ENCODE measurements at regions not wholly inside any gene's neighbourhood (a gene's known extent, or its start where the extent isn't known, plus 50 kb on each side); places are given as distances from the start of the nearest gene placed in this dataset.

DNA sequence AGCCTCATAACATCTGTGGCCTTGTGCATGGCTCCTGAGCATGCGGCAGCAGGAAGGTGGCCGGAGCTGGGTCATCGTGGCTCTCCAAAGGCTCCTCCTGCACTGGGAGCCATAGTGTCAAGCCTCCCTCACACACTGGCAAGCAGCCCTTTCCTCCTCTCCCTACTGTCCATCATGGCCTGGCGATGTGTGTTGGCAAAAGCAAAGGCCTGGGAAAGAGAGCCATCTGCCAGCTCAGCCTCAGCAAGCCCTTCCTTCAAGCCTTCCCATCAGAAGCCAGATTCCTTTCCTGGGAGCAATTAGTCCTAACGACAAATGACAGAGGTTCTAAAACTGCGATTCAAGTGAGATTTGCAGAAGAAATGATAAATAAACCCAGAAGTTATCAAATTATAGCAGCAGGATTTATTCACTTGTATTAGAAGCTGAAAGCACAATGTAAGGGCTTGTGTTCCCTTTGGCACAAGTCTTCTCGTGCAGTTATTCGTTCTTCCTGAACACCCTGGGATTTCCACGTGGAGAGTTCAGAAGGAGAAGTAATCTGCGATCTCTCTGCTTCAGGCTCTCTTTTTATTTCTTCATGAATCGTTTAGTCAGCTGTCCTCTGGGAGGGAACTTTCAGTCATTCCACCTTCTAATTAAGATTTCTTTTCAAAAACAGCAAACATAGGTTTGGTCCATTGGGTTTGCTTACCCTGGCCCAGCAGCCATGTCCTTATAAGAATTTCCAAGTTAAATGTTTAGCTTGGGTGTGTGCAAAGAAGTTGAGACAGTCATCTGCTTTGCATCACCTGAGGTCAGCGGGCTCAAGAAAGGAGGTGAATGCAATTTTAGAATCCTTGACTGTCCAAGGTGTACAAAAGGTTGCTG, 110.3 kb upstream of the TMC3 start:
- H3K27ac ChIP-seq = no peak overlapping the region
- DNase-seq = no peak
- no peaks in the 10 kb centered on the region for H3K27me3 ChIP-seq
- no peaks in the 10 kb centered on the region for H3K36me3 ChIP-seq
- no peaks in the 10 kb centered on the region for H3K4me1 ChIP-seq (ENCODE audit: insufficient read depth)
- TF ChIP-seq, protein P1, sequence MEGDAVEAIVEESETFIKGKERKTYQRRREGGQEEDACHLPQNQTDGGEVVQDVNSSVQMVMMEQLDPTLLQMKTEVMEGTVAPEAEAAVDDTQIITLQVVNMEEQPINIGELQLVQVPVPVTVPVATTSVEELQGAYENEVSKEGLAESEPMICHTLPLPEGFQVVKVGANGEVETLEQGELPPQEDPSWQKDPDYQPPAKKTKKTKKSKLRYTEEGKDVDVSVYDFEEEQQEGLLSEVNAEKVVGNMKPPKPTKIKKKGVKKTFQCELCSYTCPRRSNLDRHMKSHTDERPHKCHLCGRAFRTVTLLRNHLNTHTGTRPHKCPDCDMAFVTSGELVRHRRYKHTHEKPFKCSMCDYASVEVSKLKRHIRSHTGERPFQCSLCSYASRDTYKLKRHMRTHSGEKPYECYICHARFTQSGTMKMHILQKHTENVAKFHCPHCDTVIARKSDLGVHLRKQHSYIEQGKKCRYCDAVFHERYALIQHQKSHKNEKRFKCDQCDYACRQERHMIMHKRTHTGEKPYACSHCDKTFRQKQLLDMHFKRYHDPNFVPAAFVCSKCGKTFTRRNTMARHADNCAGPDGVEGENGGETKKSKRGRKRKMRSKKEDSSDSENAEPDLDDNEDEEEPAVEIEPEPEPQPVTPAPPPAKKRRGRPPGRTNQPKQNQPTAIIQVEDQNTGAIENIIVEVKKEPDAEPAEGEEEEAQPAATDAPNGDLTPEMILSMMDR (IDR thresholded peaks at IDR 0.05) = no peak
- TF ChIP-seq EP300 (IDR thresholded peaks at IDR 0.05) (no peak), POLR2A (IDR thresholded peaks at IDR 0.05) (no peak)
- WGBS, 3 donors = 57 to 70% (median 67%) methylated on average over 12 of the region's 12 CpGs
- no peaks in the 10 kb centered on the region for H3K9me3 ChIP-seq
- H3K4me3 ChIP-seq = no peak overlapping the region
- intact Hi-C loops (cut with DNase I) = no loop called here

DNA sequence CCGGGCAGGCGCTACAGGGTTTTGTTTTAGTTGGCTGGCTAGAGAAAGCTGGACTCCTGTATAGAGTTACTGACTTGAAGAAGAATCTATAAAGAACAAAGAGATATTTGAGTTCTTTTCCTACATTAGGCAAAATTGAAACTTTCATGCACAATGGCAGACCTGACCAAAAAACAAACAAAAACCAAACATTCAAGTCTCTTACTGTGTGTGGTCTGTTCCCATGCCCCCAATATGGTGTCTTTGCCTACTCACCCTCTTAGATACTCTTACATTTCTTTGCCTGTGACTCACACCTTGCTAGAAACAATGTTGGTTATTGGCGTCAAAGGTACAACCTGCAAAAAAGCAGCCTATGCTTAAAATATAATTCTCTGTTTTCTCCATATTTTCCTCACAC, 109.5 kb upstream of the TMC3 start:
- 90 to 92% (median 91%) methylated on average over 3 of the region's 3 CpGs for WGBS, 3 donors
- intact Hi-C loops (cut with DNase I) = no loop called here
- Histone ChIP-seq H3K27ac (no peak overlapping the region), H3K27me3 (no peaks in the 10 kb centered on the region), H3K36me3 (no peaks in the 10 kb centered on the region), H3K9me3 (no peaks in the 10 kb centered on the region), H3K4me3 (no peak overlapping the region), H3K4me1 (ENCODE audit: insufficient read depth) (no peaks in the 10 kb centered on the region)
- DNase-seq = no peak
- TF ChIP-seq, protein P1 (IDR thresholded peaks at IDR 0.05) = no peak
- TF ChIP-seq POLR2A (IDR thresholded peaks at IDR 0.05) = no peak
- TF ChIP-seq EP300 (IDR thresholded peaks at IDR 0.05) = no peak

DNA sequence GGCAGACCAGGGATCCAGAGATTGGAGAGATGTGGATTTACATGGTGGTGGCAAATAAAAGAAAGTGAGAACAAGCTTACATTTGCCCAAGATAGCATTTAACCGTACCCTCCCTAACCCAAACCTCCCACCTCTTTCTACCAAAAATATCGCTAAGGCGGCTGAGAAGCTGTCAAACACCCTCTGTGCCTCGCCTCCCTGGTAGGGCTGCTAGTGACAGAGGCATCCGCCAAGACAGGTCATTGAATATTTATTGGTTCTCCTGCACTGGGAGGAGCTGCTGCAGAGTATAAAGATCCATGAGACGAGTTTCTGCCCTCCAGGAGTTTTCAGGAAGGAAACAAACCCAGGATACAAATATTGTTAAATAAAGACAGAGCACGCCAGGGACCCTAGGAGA, 107.3 kb upstream of the TMC3 start:
- TF ChIP-seq EP300 (IDR thresholded peaks at IDR 0.05) = no peak
- TF ChIP-seq, protein P1 (IDR thresholded peaks at IDR 0.05) = no peak
- TF ChIP-seq POLR2A (IDR thresholded peaks at IDR 0.05) = no peak
- Histone ChIP-seq H3K27me3 (no peaks in the 10 kb centered on the region), H3K4me1 (ENCODE audit: insufficient read depth) (peaks cover 2% of the 10 kb centered on the region), H3K9me3 (no peaks in the 10 kb centered on the region), H3K36me3 (no peaks in the 10 kb centered on the region), H3K4me3 (no peak overlapping the region), H3K27ac (no peak overlapping the region)
- intact Hi-C loops (cut with DNase I) = no loop called here
- 94 to 95% (median 94%) methylated on average over 7 of the region's 7 CpGs for WGBS, 3 donors
- DNase-seq = no peak

DNA sequence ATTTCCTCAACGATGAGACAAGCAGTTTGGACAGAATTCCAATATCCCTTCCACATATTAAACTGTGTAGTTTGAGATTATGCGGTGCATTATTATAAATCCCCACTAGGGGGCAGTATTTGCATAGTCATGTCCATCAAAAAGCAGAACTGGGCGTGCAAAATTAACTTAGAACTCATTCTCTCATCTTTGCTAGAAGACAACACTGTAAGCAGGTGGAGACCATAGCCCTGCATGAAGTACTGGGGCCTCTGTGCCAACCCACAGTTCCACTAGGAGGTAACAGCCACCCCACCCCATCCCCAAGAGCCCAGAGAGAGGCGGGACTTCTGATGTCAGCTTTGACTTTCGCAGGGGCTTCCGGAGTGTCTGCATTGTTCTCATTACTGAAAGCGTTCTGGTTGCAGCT, 106.6 kb upstream of the TMC3 start:
- WGBS, 3 donors = 48 to 54% (median 53%) methylated on average over 7 of the region's 7 CpGs
- no peak overlapping the region for H3K27ac ChIP-seq
- peaks cover 2% of the 10 kb centered on the region for H3K4me1 ChIP-seq (ENCODE audit: insufficient read depth)
- no peak overlapping the region for H3K4me3 ChIP-seq
- intact Hi-C loops (cut with DNase I) = no loop called here
- H3K36me3 ChIP-seq = no peaks in the 10 kb centered on the region
- peak in 2 of 5 donors; percentile 18 to 24 for DNase-seq
- no peaks in the 10 kb centered on the region for H3K27me3 ChIP-seq
- TF ChIP-seq POLR2A (IDR thresholded peaks at IDR 0.05) = no peak
- TF ChIP-seq, protein P1 (IDR thresholded peaks at IDR 0.05) = peak; percentile 66 to 83 (median 78)
- no peaks in the 10 kb centered on the region for H3K9me3 ChIP-seq
